ENCODE measurements at regions not wholly inside any gene's neighbourhood (a gene's known extent, or its start where the extent isn't known, plus 50 kb on each side); places are given as distances from the start of the nearest gene placed in this dataset.

DNA sequence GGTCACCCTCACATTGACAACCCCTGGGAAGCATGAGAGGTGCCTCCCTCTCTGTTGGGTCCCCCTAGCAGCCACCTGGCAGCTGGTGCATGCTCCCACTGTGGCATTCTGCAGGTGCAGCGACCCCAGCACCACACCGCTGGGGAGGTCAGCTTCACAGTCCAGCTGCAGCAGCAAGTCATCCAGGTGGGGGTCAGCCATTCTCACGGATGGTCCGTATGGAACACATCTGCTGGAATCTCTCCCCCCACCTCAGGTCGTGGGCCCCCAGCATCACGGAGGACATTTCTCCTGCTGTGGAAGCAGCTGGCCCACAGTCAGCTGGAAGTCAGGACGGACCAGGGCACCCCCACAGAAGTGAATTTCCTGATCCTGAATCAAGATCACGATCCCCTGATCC lies 201.3 kb downstream of the COG6 start:
- TF ChIP-seq, protein P1, sequence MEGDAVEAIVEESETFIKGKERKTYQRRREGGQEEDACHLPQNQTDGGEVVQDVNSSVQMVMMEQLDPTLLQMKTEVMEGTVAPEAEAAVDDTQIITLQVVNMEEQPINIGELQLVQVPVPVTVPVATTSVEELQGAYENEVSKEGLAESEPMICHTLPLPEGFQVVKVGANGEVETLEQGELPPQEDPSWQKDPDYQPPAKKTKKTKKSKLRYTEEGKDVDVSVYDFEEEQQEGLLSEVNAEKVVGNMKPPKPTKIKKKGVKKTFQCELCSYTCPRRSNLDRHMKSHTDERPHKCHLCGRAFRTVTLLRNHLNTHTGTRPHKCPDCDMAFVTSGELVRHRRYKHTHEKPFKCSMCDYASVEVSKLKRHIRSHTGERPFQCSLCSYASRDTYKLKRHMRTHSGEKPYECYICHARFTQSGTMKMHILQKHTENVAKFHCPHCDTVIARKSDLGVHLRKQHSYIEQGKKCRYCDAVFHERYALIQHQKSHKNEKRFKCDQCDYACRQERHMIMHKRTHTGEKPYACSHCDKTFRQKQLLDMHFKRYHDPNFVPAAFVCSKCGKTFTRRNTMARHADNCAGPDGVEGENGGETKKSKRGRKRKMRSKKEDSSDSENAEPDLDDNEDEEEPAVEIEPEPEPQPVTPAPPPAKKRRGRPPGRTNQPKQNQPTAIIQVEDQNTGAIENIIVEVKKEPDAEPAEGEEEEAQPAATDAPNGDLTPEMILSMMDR (IDR thresholded peaks at IDR 0.05; ENCODE audit: insufficient read depth, missing control alignments): no peak
- DNase-seq (ENCODE audit: insufficient read length, low spot score) (no peak), FAIRE-seq (no peak)

DNA sequence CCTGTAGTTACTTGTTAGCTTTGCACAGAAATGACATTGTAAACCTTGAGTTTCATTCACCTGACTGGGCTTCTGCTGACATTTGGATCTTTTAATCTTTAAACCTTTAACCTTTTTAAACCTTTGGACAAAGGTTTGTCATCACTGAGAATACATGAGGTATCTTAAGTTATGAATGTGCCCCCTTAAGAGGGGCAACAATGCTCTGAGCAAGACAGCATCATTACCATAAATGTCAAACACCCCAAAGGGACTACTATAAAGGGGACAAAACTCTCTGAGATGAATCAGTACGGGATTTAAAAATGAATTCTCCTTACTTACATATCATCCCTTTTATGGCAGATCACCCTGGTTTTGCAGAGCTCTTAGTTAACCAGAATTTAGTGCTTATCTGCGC lies 203.3 kb downstream of the COG6 start:
- FAIRE-seq: no peak
- no peak for DNase-seq (ENCODE audit: insufficient read length, low spot score)
- TF ChIP-seq, protein P1 (IDR thresholded peaks at IDR 0.05; ENCODE audit: insufficient read depth, missing control alignments): no peak

DNA sequence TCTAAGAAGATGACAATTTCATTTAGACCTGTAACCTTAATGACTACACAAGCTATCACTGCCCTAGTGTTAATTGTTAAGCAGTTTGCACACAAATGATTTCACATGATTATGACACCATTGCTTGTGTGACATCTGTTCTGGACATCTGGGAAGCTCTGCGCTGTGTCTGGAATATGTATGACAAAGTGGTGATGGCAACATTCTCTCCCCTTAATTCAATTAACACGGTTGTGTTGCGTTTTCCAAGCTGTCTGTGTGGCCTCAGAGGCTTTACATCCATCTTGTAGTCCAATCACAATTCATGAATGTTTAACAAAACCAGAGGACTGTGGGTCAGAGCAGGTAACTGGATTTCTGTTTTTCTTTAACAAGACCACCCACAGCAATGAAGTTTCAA lies 204.4 kb downstream of the COG6 start:
- DNase-seq (ENCODE audit: insufficient read length, low spot score) (no peak), FAIRE-seq (no peak)
- TF ChIP-seq, protein P1 (IDR thresholded peaks at IDR 0.05; ENCODE audit: insufficient read depth, missing control alignments): no peak

DNA sequence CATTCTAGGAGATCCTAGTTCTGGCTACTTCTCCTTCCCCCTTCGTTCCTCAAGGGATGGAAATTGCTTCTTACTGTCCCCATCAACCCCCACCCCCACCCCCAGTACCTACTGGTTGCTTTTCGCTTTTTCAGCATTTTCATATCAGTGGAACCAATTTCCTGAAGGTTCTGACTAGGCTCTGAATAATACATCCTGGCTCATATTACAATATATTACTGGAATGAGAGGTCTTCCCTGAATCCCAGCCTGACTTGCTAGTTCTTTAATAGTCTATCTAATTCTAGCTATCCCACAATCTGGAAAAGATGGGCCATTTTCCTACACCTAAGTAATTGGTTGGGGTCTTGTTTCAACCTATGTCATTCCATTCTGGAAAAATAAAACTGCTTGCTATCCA lies 207.4 kb downstream of the COG6 start:
- FAIRE-seq: no peak
- TF ChIP-seq, protein P1 (IDR thresholded peaks at IDR 0.05; ENCODE audit: insufficient read depth, missing control alignments): no peak
- no peak for DNase-seq (ENCODE audit: insufficient read length, low spot score)

DNA sequence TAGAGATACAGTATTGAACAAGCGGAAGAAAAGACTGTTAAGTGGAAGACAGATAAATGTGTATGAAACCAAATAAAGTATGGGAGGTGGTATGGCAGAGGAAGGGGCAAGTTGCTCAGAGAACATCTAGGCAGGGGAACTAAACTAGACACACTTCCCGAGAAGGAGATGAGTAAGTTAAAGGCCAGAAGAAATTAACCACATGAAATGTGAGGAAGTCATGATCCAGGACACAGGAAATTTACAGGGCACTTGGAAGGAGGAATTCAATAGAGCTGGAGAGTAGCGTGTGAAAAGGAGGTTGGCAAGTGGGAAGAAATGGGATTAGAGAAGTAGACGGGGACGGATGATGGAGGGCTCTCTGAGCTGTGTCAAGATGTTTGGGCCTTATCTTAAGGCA lies 208.8 kb downstream of the COG6 start:
- DNase-seq (ENCODE audit: insufficient read length, low spot score): no peak
- FAIRE-seq: no peak
- TF ChIP-seq, protein P1 (IDR thresholded peaks at IDR 0.05; ENCODE audit: insufficient read depth, missing control alignments): no peak

DNA sequence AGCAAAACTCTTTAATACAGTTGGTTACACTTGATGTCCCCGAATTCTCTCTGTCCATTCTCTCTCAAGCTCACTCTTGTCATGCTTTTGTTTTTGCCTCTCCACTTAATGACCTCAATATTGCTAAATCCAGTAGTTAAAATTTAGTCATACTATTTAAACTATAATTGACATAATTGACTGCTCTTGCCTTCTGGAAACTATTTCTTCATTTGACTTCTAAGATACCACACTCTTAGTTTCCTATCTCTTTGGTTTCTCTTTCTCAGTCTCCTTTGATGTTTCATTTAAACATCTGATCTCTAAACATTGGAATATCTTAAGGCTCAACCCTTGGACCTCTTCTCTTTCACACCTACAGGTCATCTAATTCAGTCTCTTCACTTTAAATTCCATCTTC lies 211.3 kb downstream of the COG6 start:
- no peak for DNase-seq (ENCODE audit: insufficient read length, low spot score)
- FAIRE-seq: no peak

DNA sequence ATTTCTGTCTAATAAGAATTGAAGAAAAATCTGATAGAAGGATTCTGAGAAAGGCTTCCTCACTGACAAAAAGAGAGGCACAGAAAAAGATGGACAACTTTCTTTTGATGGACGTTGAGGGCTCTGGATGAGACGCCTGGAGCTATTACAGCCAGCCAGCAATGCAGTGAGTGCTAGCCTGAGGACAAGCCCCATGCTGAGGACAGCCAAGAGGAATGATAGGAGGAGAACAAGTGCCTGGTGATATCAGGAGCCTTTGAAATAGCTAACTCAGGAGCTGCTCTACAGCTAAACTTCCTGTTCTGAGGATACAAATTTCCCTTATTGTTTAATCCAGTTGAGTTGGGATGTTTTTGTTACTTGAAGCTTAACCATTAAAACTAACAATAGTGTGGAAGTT lies 212.3 kb downstream of the COG6 start:
- FAIRE-seq: no peak
- DNase-seq (ENCODE audit: insufficient read length, low spot score): no peak
- TF ChIP-seq, protein P1 (IDR thresholded peaks at IDR 0.05; ENCODE audit: insufficient read depth, missing control alignments): no peak

More for the DNA sequence above, 211.3 kb downstream of the COG6 start:
- TF ChIP-seq, protein P1 (IDR thresholded peaks at IDR 0.05; ENCODE audit: insufficient read depth, missing control alignments): no peak

All from D721Med (cell line).